Upper lobe of left lung (tissue), 4 donors: ENCODE measurements at regions not wholly inside any gene's neighbourhood (a gene's known extent, or its start where the extent isn't known, plus 50 kb on each side); places are given as distances from the start of the nearest gene placed in this dataset.

Experiments used
- EP300 ChIP-seq, 4 donors: sonication (generic); formaldehyde crosslinking; IDR thresholded peaks; one replicate each; pipeline ENCODE4 v1.5.1; 2017; ENCODE audit warnings: antibody characterized with exemption in 4 of 4, control low read depth in 2 of 4
- POLR2A ChIP-seq, 4 donors: fragments of 450-650 bp; IDR thresholded peaks; one replicate each; pipeline ENCODE4 v1.5.1; 2016 to 2017; ENCODE audit warnings: antibody characterized with exemption in 4 of 4, mild to moderate bottlenecking in 2 of 4
- POLR2AphosphoS5 ChIP-seq, 2 donors: sonication (generic); formaldehyde crosslinking; IDR thresholded peaks; one replicate each; pipeline ENCODE4 v1.5.1; 2017; ENCODE audit warnings: antibody characterized with exemption in 2 of 2
- TF ChIP-seq, protein P1 (sequence below), 6 experiments: fragments of 450-650 bp in 4 of 6; fragments of 200-600 bp in 2 of 6; sonication (generic) in 2 of 6; IDR thresholded peaks; one replicate each; pipeline ENCODE4 v1.5.1; 2016 to 2019; ENCODE audit warnings: antibody characterized with exemption in 6 of 6

DNA sequence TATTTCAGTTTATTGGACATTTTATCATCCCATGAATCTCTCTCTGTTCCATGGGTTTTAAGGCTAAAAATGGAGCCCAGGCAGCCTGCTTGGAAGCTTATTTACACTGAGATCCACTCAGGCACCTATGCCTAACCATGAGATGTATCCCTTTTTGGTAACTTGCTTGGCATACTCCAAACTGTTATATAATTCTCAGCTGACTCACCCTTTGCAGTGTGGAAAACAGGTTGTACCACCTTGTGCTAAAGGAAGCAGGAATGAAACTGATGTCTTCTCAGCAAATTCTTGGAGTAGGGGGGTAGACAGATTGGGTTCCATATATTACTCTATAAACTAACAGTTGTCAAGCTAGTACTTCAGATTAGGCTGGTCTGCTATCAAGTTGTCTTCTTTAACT is 483.6 kb downstream of the KLF5 start:
- TF ChIP-seq, protein P1, sequence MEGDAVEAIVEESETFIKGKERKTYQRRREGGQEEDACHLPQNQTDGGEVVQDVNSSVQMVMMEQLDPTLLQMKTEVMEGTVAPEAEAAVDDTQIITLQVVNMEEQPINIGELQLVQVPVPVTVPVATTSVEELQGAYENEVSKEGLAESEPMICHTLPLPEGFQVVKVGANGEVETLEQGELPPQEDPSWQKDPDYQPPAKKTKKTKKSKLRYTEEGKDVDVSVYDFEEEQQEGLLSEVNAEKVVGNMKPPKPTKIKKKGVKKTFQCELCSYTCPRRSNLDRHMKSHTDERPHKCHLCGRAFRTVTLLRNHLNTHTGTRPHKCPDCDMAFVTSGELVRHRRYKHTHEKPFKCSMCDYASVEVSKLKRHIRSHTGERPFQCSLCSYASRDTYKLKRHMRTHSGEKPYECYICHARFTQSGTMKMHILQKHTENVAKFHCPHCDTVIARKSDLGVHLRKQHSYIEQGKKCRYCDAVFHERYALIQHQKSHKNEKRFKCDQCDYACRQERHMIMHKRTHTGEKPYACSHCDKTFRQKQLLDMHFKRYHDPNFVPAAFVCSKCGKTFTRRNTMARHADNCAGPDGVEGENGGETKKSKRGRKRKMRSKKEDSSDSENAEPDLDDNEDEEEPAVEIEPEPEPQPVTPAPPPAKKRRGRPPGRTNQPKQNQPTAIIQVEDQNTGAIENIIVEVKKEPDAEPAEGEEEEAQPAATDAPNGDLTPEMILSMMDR (IDR thresholded peaks at IDR 0.05) = no peak
- no peak for TF ChIP-seq POLR2A (IDR thresholded peaks at IDR 0.05)
- no peak for TF ChIP-seq POLR2AphosphoS5 (IDR thresholded peaks at IDR 0.05)
- TF ChIP-seq EP300 (IDR thresholded peaks at IDR 0.05) = no peak
